OCI-LY3 (cell line): ENCODE measurements at regions not wholly inside any gene's neighbourhood (a gene's known extent, or its start where the extent isn't known, plus 50 kb on each side); places are given as distances from the start of the nearest gene placed in this dataset.
"Not testable (repeated sequence)": the region's sequence is repeated elsewhere in the genome, so short reads cannot be mapped to it uniquely, and the experiment has no call there.

ENCODE experiments used
- CTCF ChIP-seq: fragments of 200-600, 300-600 bp; sonication (generic); IDR thresholded peaks from 2 replicates; pipeline ENCODE4 v1.5.1; 2014; ENCODE audit warnings: antibody characterized with exemption, low read length, low read depth
- EZH2phosphoT487 ChIP-seq: fragments of 200-600 bp; shearing (Covaris generic); IDR thresholded peaks from 2 replicates; pipeline ENCODE4 v1.6.1; 2018; ENCODE audit warnings: antibody characterized with exemption, mixed run types, low read depth

GRCh38 chr2:87565116-87565515 lies 182.8 kb upstream of the PLGLB2 start:
- TF ChIP-seq CTCF, EZH2phosphoT487: not testable (repeated sequence)
